ENCODE measurements at regions not wholly inside any gene's neighbourhood (a gene's known extent, or its start where the extent isn't known, plus 50 kb on each side); places are given as distances from the start of the nearest gene placed in this dataset.
"Not testable (repeated sequence)": the region's sequence is repeated elsewhere in the genome, so short reads cannot be mapped to it uniquely, and the experiment has no call there.

DNA sequence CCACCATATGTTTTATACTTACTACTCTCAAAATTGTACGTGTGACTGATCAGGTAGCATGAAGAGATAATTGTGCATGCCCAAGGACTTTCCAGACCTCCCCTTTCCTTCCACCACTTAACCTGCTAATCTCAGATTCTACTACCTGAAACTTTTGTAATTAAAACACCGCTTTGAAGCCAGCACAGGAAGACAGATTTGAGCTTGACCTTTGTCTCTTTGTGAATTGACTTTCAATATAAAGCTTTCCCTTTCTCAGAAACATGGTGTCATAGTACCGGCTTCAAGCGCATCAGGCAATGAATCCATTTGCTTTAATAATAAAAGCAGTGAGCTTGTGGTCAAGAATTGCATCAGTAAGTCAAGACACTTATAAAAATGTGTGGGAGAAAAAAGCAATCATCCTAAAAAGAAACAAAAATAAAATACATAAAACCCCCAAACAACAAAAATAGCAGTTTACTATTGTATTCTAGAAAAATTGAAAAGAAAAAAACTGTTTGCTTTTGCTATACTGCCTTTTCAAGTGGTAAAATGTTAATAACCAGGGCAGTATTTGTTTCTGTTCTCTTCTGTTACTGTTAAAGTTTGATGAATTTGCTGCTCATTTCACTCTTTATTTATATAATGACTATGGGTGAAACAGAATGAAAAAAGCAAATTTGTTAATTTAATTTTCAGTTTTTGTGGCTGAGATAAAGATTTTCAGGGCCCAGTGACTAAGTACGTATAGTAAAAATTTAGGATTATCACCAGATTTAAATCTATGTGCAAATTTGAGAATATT, 2075.3 kb downstream of the PCDH9 start:
- no peak for DNase-seq (ENCODE audit: low spot score)

DNA sequence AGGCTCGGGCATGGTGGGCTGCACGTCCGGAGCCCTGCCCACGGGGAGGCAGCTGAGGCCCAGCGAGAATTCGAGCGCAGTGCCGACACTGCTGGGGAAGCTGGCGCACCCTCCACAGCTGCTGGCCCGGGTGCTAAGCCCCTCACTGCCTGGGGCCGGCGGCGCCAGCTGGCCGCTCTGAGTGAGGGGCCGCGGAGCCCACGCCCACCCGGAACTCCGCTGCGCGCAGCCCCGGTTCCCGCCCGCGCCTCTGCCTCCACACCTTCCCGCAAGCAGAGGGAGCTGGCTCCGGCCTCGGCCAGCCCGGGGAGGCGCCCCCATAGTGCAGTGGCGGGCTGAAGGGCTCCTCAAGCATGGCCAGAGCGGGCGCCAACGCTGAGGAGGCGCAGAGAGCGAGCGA, 2080.4 kb downstream of the PCDH9 start:
- DNase-seq (ENCODE audit: low spot score): no peak

DNA sequence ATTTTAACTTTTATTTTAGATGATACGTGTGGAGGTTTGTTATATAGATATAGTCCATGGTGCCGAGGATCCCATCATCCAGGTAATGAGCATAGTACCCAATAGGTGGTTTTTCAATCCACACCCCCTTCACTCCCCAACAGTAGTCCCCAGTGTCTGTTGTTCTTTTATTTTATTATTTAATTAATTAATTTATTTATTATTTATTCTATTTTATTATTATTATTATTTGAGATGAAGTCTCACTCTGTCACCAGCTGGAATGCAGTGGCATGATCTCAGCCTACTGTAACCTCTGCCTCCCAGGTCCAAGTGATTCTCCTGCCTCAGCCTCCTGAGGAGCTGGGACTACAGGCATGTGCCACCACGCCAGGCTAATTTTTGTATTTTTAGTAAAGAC, 2086.2 kb downstream of the PCDH9 start:
- no peak for DNase-seq (ENCODE audit: low spot score)

DNA sequence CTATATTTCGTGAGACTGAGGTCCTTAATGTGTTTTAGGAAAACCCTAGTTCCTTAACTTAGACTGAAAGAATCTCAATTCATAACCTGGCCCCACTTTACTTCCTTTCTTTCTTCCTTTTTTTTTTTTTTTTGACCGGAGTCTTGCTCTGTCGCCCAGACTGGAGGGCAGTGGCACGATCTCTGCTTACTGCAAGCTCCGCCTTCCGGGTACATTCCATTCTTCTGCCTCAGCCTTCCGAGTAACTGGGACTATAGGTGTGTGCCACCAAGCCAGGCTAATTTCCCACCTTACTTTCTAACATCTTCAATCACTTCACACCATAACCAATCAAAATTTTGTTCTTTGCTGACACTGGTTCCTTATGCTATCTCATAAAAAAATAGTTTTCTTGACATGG, 2097.0 kb downstream of the PCDH9 start:
- DNase-seq (ENCODE audit: low spot score): no peak

DNA sequence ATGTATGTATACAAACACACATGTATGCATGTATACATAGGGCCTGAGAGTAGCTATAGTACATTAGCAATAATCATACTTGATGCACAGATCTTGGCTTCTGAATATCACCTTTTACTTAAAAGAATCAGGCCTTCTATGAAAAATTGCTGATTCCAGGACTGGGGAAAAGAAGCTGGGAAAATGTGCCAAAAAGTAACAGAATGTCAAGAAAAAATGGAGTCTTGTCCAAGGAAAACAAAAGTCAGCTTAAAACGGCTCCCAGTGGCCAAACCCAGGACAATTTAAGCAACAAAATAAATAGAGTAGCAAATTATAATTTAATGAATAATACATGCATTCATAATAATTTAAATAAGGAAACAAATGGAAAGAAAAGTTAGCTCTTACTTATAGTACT, 2104.9 kb downstream of the PCDH9 start:
- DNase-seq (ENCODE audit: low spot score): no peak

DNA sequence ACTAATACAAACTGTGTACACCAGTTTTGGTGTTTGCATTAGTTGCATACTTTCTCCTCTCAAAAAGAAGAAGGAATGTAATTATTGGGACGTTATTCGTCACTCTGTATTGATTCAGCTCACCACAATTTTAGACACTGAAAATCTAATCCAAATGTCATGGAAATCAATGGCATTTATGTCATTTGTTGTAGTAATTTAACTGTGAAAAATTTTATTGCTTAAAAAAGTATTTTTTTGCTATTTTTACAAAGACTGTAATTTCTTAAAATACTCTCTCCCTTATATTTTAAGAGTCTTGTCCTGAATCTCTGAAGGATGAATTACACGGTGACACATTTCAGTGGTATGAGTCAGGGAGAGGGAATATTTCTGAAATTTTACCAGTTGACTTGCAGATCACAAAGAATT, 2117.6 kb downstream of the PCDH9 start:
- no peak for DNase-seq (ENCODE audit: low spot score)

DNA sequence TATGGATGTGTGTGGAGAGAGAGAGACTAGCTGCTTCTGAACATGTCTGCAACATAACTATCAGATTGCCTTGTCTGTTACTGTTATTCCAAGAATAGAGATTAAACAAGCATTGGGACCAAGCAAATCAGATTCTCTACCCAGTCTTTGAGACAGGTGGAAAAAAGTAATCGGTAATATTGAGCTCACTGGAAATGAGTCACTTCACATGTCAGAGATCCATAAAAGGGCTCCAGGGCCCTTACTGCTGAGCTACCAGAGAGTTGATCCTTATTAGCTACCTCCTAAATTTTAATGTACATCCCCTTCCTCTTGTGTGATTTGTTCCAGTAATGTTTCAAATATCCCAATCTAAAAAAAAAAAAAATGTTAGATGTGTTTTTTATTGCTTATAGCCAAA, 2118.0 kb downstream of the PCDH9 start:
- DNase-seq (ENCODE audit: low spot score): no peak

DNA sequence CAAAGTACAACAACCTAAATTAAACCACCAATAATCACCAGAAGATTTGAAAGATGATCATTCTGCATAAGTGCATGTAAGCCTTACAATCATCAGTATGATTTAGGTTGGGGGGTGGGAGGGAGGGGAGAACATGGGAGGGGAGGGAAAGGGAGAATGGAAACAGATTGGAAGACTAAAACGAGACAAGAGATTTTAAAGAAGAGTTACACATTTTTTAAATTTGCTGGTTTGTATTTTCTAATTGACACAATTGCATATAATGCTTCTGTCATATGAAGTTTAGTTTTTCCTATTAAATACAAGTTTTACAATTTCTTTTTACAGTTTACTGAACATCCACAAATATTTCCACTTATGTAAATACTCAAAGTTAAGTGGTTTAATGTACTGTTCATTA, 2118.9 kb downstream of the PCDH9 start:
- DNase-seq (ENCODE audit: low spot score): no peak

DNA sequence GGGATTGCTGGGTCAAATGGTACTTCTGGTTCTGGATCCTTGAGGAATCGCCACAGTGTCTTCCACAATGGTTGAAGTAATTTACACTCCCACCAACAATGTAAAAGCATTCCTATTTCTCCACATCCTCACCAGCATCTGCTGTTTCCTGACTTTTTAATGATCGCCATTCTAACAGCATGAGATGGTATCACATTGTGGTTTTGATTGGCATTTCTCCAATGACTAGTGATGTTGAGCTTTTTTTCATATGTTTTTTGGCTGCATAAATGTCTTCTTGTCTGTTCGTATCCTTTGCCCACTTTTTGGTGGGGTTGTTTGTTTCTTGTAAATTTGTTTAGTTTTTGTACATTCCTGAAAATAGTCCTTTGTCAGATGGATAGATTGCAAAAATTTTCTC, 2125.7 kb downstream of the PCDH9 start:
- not testable (repeated sequence) for DNase-seq (ENCODE audit: low spot score)

DNA sequence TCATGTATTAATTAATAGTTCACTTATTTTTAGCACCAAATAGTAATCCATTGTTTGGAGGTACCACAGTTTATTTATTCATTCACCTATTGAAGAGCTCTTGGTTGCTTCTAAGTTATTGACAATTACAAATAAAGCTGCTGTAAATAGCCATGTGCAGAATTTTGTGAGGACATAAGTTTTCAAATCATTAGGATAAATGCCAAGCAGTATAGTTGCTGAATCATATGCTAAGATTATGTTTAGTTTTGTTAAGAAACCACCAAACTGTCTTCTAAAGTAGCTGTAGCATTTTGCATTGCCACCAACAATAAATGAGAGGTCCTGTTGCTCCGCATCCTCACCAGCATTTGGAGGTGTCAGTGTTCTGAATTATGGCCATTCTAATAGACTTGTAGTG, 2126.8 kb downstream of the PCDH9 start:
- DNase-seq (ENCODE audit: low spot score): no peak

DNA sequence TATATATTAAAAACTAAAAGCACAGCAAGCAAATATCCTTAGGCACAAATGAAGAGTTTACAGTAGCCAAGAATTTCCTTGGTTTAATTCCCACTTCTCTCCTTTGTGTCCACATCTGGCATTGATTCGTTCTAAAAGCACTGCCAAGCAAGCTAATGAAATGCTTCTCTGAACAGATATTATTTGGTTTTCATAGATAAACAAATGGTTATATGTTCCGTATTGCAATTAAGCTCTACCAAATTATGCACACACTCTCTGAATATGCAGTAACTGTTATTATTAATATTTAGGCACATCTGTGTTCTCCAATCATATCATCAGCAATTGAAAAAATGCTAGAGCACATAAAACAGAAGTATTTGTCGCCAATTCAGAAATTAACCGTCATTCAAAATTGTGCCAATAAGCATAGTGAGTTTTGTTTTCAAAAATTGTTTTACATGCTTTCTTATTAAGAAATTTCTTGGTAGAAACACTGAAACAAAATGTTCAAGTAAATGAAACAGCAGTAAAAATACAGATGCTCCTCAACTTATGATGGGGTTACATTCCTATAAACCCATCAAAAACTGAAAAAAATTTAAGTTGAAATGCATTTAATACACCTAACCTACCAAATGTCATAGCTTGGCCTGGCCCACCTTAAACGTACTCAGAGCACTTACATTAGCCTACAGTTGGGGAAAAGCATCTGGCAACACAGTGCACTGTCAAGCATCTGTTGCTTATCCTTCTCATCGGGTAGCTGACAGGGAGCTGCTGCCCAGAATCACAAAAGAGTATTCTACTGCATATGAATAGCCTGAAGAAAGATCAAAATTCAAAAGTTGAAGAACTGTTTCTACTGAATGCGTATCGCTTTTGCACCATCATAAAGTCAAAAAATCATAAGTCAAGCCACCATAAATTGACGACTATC, 2134.7 kb downstream of the PCDH9 start:
- DNase-seq (ENCODE audit: low spot score): no peak

DNA sequence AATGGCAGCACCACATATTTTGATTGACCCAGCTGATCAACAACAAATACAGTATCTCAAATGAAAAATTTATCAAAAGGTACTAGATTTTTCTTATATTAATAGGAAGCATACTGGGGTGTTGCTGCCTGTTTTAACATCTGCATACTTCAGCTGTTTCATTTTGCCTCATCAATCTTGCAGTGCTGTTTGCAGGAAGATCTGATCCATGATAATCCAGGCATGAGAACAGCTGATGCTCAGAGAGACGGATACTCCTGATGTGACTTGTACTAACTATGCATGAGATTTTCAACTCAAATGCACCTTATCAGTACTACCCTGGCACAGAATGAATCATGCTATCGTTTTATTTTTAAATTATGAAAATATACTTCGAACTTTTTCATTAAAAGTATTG, 2136.8 kb downstream of the PCDH9 start:
- DNase-seq (ENCODE audit: low spot score): no peak

DNA sequence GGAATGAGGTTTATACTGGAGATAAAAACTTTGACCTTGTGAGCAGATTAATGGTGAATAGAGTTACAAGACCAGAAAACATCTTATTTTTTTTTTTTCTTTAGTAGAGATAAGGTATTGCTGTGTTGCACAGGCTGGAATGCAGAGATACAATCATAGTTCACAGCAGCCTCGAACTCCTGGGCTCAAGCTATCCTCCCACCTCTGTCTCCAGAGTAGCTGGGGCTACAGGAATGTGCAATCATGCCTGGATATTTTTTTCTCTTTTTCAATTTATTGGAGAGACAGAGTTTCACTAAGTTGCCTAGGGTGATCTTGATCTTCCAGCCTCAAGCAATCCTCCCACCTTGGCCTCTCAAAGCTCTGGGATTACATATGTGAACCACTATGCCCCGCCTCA, 2139.1 kb downstream of the PCDH9 start:
- DNase-seq (ENCODE audit: low spot score): no peak

DNA sequence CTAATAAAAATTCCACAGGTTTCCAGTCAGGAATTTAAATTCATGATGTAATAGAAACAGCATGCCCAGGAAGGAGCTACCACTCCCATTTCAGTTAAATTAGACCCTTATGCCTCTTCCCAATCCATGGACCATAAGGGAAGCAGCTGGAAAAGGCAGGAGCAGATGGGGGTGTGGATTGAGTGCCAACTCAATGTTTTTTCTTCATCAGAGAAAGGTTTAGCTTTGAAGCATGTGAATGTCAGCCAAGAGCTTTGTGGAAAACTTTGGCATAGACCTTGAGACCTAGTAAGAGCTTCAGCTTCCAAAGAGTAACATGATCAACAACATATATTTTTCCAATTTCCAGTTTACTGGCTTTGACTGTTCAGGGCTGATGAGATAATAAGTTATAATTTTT, 2139.9 kb downstream of the PCDH9 start:
- DNase-seq (ENCODE audit: low spot score): no peak

DNA sequence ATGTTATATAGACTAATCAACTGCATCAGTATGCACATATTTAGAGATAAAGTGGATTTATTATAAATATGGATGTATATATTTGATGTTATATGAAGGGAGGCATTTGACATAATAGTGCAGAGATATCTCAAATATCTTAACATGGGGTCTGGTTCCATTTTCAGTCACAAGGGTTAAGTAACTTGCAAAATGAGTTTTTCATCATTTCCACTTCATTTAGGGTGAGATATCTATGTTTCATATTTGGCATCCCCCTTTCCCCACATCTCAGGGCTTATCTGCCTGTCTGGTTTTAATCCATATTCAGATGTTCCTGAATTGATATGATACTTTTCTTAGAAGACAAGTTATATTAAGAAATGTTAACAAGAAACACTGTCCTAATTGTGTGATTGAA, 2141.2 kb downstream of the PCDH9 start:
- no peak for DNase-seq (ENCODE audit: low spot score)

DNA sequence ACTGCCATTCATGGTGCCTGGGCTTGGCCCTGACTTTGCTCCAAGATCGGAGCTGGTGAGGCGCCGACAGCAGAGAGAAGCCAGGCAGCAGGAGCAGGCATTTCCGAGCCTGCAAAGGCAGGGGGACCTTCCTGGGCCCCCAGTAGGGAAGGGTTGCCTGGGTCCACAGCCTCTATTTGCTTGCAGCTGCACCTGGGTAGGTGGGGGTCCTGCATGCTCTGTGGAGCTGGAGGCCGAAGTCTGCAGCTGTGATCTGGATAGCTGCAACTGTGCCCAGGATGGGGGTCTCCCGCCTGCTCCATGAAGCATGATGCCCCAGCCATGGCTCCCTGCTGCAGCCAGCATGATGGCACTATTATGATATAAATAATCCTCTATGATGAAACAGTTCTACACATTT, 2144.2 kb downstream of the PCDH9 start:
- no peak for DNase-seq (ENCODE audit: low spot score)

DNA sequence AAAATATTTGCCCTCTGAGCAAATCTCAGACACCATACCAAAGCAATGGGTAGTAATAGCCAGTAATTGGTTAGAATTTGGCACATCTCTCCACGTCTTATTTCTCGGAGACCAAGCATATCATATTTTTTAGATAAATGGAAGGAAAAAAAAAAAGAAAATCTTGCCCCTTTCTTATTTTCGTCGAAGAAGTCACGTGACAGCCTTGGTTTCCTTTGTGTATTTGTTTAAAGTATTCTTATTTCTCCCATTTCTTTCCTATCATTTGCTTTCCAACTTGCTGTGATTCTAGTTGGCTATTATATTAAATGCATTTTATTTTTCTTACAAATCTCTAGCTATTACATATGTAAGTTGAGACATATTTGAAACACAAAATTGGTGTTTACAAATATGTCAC, 2155.9 kb downstream of the PCDH9 start:
- DNase-seq (ENCODE audit: low spot score): no peak

DNA sequence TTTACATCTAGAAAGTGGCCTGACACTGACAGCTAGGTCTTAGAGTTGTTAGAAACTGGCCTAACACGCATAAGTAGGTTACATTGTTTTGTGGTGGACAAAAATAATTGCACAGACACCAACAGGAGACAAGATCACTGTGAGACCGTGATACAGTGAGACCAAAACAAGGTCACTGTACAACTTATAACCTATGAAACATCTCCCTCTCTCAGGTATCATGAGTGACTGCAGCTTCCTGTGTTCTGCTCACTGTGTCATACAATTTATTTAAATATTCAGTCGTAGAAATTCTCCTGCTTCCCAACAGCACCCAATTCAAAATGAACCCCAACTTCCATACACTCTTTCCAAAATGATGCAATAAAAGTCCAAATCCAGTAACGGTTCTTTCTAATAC, 2165.2 kb downstream of the PCDH9 start:
- DNase-seq (ENCODE audit: low spot score): no peak

DNA sequence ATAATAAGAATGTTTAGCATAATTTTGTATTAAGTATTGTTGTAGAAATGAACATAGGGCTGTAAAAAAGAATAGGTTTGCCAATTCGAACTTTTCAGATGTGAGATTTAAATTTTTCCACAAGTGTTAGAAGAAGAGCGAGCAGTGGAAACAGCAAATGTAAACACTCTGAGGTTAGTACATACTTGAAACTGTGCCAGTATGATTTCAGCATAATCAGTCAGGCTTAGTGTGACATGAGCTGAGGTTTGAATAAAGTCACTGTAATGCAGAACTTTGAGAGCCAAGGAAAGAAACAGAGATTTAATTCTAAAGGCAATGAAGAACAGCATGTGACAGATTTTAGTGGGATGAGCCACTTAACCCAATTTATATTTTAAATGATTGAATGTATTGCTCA, 2166.4 kb downstream of the PCDH9 start:
- DNase-seq (ENCODE audit: low spot score): no peak

DNA sequence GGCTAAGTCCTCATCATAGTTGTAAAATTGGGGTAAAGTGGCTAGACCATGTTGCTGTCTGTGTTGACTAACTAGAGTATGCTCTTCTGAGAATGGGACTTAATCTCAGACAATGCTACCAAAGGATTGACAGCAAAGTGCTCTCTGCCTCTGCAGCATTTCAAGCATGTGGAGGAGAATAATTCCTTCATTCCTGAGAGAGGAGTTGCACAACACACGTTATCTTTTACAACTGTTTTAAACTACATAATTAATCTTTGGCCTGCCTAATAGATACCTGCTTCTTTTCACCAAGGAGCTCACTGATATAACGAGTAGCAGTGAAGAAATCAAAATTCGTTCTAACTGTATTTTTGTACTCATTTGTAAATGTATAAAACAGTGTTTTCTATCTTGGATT, 2172.2 kb downstream of the PCDH9 start:
- DNase-seq (ENCODE audit: low spot score): no peak

DNA sequence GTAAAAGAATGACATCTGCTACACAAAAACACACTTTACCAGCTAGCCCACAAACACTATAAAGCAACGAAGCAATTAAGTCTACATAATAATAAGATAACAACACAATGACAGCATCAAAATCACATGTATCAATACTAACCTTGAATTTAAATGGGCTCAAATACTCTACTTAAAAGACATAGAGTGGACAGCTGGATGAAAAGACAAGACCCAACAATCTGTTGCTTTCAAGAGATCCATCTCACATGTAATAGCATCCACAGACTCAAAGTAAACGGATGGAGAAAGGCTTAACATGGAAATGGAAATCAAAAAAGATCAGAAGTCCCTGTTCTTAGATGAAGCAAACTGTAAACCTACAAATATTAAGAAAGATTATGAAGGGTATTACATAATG, 2175.9 kb downstream of the PCDH9 start:
- no peak for DNase-seq (ENCODE audit: low spot score)

DNA sequence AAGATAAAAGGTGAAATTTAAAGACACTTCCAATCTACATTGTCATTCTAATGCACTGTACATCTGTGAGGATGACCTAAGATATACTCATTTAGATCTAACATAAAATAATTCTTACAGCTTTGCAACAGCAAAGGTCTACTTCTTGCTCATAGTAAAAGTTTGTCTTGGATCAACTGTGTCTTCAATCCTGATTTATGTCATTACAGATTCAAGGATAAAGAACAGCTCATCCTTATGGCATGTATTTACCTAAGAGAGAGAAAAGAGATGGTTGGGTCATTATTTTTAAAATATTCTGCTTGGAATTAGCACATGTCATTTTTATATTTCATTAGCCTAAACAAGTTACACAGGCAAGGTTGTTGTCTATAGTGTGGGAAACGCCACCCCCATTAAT, 2193.1 kb downstream of the PCDH9 start:
- no peak for DNase-seq (ENCODE audit: low spot score)

DNA sequence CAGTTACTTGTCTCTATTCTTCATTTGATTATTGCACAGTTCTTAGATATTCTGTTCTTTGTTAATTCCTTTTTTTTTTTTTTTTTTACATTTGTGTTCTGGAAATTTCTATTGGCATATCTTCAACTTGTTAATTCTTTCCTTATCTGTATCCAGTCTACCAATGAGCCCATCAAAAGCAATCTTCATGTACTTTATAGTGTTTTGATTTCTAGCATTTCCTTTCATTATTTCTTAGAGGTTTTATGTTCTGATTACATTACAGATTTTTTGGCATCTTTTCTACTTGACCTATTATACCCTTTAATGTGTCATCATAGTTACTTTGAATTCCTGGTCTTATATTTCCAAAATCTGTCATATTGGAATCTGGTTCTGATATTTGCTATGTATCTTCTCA, 2194.8 kb downstream of the PCDH9 start:
- no peak for DNase-seq (ENCODE audit: low spot score)

DNA sequence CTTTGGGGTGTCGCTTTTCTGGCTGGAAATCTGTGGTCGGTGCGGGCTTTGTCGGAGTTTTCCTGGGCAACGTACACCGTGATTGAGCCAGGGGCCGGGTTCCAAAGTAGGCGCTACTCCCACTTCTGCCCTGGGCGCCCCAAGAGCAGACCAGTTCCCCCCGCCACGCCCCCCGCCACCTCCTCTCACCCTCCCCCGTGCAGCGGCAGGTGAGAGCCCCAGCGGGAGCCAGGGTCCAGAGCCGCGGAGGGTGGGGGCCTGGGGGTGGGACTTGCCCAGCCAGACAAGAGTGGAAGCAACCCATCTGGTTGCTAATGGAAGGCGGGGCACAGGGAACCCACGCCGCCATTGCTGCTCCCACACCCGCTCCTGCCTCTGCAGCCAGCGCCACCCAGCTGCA, 2195.9 kb downstream of the PCDH9 start:
- DNase-seq (ENCODE audit: low spot score): no peak

Measured in SW480 (cell line).